Thoracic aorta (tissue), 2 donors: ENCODE measurements at regions not wholly inside any gene's neighbourhood (a gene's known extent, or its start where the extent isn't known, plus 50 kb on each side); places are given as distances from the start of the nearest gene placed in this dataset.

Experiments
- ATAC-seq: fragments of 150-250 bp; one replicate; pipeline ENCODE4 v1.8.0; 2017; ENCODE audit warnings: low read depth; ENCODE audit not compliant: insufficient number of reproducible peaks, low FRiP score
- DNase-seq: peaks from one replicate; pipeline ENCODE4 v3.0.0-alpha.2; 2020; ENCODE audit warnings: low spot score
- H3K27ac ChIP-seq, 2 donors: fragments of 200-600 bp; sonication (generic); 1 replicate in 1 of 2; 2 replicates in 1 of 2; pipeline ENCODE4 v1.5.1; 2016; ENCODE audit warnings: mild to moderate bottlenecking in 2 of 2, moderate library complexity in 2 of 2
- H3K27me3 ChIP-seq: fragments of 200-600 bp; sonication (generic); replicated peaks from 2 replicates; pipeline ENCODE4 v1.6.0; 2016; ENCODE audit warnings: mild to moderate bottlenecking; ENCODE audit not compliant: insufficient read depth
- H3K36me3 ChIP-seq: fragments of 200-600 bp; sonication (generic); one replicate; pipeline ENCODE4 v1.5.1; 2016
- H3K4me1 ChIP-seq, 2 donors: fragments of 200-600 bp; sonication (generic); 1 replicate in 1 of 2; 2 replicates in 1 of 2; pipeline versions ENCODE4 v1.5.1 to v1.6.0; 2016; ENCODE audit warnings: low read depth in 2 of 2, mild to moderate bottlenecking in 1 of 2; ENCODE audit not compliant: control insufficient read depth in 1 of 2
- H3K4me3 ChIP-seq: fragments of 200-600 bp; sonication (generic); 2 replicates; pipeline ENCODE4 v1.5.1; 2016; ENCODE audit warnings: mild to moderate bottlenecking
- H3K9me3 ChIP-seq: fragments of 200-600 bp; sonication (generic); 2 replicates; pipeline ENCODE4 v1.5.1; 2016
- TF ChIP-seq, protein P1 (sequence below): fragments of 200-600 bp; sonication (generic); IDR thresholded peaks from one replicate; pipeline ENCODE4 v1.5.1; 2019; ENCODE audit warnings: antibody characterized with exemption

DNA sequence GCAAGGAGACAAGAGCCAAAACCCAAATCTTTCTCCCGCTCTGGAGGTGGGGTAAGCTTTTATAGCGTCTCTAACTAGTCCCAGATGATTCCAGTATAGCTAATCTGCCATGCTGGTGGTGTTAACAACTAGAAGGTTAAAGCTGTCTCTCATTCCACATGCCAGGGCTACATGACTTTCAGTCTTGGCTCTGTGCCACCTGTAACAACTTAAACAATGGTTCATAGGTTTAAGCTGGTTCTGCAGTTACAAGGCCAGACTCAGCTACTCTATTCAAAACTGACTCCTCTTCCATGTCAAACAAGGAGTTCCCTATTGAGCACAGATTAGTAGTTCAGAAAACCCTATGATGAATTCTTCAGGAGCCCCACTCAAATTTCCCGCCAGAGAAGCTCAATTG, 128.9 kb downstream of the ELOVL4 start:
- Histone ChIP-seq H3K9me3 (no peaks in the 10 kb centered on the region), H3K4me1 (no peaks in the 10 kb centered on the region), H3K27ac (no peak overlapping the region), H3K27me3 (no peaks in the 10 kb centered on the region), H3K36me3 (no peaks in the 10 kb centered on the region), H3K4me3 (no peak overlapping the region)
- TF ChIP-seq, protein P1, sequence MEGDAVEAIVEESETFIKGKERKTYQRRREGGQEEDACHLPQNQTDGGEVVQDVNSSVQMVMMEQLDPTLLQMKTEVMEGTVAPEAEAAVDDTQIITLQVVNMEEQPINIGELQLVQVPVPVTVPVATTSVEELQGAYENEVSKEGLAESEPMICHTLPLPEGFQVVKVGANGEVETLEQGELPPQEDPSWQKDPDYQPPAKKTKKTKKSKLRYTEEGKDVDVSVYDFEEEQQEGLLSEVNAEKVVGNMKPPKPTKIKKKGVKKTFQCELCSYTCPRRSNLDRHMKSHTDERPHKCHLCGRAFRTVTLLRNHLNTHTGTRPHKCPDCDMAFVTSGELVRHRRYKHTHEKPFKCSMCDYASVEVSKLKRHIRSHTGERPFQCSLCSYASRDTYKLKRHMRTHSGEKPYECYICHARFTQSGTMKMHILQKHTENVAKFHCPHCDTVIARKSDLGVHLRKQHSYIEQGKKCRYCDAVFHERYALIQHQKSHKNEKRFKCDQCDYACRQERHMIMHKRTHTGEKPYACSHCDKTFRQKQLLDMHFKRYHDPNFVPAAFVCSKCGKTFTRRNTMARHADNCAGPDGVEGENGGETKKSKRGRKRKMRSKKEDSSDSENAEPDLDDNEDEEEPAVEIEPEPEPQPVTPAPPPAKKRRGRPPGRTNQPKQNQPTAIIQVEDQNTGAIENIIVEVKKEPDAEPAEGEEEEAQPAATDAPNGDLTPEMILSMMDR: no peak
- ATAC-seq: no peak
- DNase-seq: no peak

DNA sequence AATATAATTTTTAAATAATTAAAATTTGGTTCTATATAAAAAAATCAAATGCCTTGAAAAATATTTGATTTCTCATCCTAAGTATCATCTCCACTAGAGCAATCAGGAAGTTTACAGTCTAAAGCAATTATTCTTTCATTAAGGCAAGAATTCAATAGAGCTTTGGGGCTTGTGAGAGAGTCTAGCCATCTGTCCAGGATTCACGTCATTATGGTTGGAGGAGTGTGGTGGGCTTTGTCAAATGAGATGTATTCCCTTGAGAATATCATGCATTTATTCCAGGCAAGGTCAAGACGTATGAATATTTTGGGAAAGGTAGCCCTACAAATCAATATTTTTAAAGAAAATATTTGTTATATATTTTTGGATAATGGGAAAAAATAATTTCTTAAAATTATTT, 132.4 kb downstream of the ELOVL4 start:
- H3K9me3 ChIP-seq: no peaks in the 10 kb centered on the region
- ATAC-seq (no peak), DNase-seq (no peak)
- TF ChIP-seq, protein P1: no peak
- H3K4me1 ChIP-seq: no peaks in the 10 kb centered on the region
- H3K27me3 ChIP-seq: no peaks in the 10 kb centered on the region
- no peaks in the 10 kb centered on the region for H3K36me3 ChIP-seq
- H3K4me3 ChIP-seq: no peak overlapping the region
- no peak overlapping the region for H3K27ac ChIP-seq

DNA sequence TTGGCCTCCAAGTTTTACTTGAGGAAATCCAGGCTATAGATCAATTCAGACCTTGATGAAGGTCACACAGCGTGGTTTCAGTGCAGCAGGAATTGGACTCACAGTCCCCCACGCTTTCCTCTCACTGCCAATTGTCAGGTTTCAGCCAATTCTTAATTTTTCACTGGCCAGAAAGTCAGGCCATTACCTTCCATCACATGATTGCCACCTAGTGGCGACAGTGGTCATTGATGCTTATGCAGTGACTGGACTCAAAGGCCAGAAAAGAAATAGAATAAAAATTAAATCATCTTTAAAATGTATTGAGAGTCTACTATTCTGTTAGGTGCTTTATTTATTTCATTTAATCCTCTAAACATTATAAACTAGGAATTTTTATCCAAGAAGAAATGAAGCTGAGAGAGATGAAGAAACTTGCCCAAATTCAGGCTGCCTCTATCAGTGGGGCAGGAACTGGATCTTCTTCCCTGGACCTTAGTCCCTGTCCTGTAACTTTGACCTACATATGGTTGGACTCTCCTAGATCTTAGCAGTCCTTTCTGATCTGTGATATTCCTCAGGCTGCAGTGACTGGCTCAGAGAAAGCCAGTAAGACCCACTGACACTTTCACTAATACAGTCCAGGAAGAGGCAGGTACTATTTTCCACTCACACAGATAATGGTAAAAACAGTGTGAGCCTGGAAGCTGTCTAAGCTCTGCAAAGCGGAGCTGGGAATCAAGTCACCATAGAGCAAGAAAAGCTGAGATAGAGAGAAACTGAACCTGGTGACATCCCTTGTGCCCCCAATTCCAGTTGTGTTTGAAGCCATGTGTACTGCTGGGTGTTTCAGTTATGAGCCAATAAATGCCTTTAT, 133.3 kb downstream of the ELOVL4 start:
- ATAC-seq (peak; percentile 75), DNase-seq (peak; percentile 38)
- H3K9me3 ChIP-seq: no peaks in the 10 kb centered on the region
- TF ChIP-seq, protein P1: peak; percentile 72
- H3K4me1 ChIP-seq: no peaks in the 10 kb centered on the region
- H3K36me3 ChIP-seq: no peaks in the 10 kb centered on the region
- no peak overlapping the region for H3K4me3 ChIP-seq
- H3K27me3 ChIP-seq: no peaks in the 10 kb centered on the region
- no peak overlapping the region for H3K27ac ChIP-seq

DNA sequence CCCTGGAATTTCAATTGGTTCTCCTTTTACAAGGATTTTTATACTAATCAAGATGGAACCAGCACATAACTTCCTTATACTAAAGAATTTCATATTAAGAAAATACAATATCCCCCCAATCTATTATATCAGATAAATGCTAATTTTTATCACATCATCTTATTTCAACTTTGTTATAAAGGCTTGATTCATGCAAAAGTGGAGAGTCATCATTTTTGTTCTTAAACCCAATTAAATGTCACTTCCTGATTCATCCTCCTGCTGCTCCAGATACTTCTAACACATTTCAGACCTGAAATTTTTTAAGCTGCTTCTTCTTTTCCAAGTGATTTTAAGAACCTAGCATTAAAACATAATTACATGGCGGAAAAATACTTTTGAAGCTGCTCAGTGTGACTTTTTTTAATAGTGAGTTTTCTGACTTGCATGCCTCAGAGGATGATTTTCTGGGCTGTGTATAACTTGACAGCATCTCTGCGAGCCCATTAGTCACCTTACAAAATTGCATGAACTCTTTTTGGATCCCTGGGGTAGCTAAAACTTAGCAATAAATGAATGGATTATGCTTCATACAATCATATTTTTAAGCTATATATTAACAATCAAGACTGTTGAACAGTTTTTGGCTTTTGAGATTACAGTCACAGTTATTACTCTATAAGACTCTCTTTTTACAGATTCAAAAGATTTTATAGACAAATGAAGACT, 134.1 kb downstream of the ELOVL4 start:
- TF ChIP-seq, protein P1: no peak
- H3K36me3 ChIP-seq: no peaks in the 10 kb centered on the region
- H3K4me3 ChIP-seq: no peak overlapping the region
- H3K27me3 ChIP-seq: no peaks in the 10 kb centered on the region
- H3K4me1 ChIP-seq: no peaks in the 10 kb centered on the region
- ATAC-seq: no peak
- no peak for DNase-seq
- no peaks in the 10 kb centered on the region for H3K9me3 ChIP-seq
- H3K27ac ChIP-seq: no peak overlapping the region

DNA sequence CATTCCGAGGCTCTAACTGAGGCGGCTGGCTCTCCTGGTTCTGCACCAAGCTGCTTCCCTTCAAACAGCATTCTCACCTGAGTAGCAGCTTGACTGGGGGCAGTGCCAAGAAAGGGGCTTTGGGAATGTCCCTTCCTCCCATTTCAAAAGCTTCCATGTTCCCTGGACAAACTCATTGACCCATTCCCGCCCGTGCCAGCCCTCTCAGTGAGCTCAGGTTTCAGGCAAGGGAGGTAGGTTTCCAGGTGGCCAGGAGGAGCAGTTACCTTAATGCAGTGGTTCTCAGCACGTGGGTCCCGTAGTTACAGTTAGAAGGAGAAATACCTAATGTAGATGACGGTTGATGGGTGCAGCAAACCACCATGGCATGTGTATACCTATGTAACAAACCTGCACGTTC, 135.2 kb downstream of the ELOVL4 start:
- Histone ChIP-seq H3K36me3 (no peaks in the 10 kb centered on the region), H3K4me3 (no peak overlapping the region), H3K27me3 (no peaks in the 10 kb centered on the region), H3K27ac (no peak overlapping the region), H3K9me3 (no peaks in the 10 kb centered on the region), H3K4me1 (no peaks in the 10 kb centered on the region)
- ATAC-seq (no peak), DNase-seq (no peak)
- TF ChIP-seq, protein P1: no peak
